Left renal cortex interstitium (tissue), 4 donors: ENCODE measurements at regions not wholly inside any gene's neighbourhood (a gene's known extent, or its start where the extent isn't known, plus 50 kb on each side); places are given as distances from the start of the nearest gene placed in this dataset.
A peak's percentile ranks its signal among the peaks of the same experiment; 100 is the strongest.
"Not testable (repeated sequence)": the region's sequence is repeated elsewhere in the genome, so short reads cannot be mapped to it uniquely, and the experiment has no call there.

Source experiments
- DNase-seq, 4 donors: peaks; one replicate each; pipeline ENCODE4 v3.0.0-alpha.2; 2013; ENCODE audit warnings: low read depth in 4 of 4, low spot score in 2 of 4, missing footprints in 1 of 4

GRCh38 chrX:101823236-101823635 is 108.6 kb downstream of the ZMAT1 start:
- no peak for DNase-seq

- DNase-seq: not testable (repeated sequence)
These were observed 114.1 kb downstream of the ZMAT1 start for GRCh38 chrX:101817739-101818138.

- no peak for DNase-seq
These were observed 118.6 kb downstream of the ZMAT1 start for GRCh38 chrX:101813200-101813599.

GRCh38 chrX:101803451-101803850 is 128.4 kb downstream of the ZMAT1 start:
- DNase-seq: no peak

DNA sequence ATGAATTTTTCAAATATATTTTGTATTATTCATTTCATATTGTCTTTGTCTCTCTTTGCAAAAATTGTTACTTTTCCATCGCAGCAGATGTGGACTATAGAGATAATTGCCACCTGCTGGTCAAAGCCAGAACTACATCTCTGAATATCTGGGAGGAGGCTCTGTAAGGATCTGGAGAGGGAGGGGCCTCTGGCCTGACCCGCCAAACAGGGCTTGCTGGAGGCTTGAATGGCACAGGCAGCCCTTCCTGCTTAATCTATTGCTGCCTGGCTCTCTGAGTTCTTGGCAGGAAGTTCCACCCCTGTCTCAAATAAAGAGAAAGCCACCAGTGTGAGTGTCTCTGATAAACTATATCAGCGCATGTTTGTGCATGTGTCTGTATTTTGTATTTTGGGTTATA is 132.4 kb downstream of the ZMAT1 start:
- peak; percentile 50 to 85 (median 58) for DNase-seq

DNA sequence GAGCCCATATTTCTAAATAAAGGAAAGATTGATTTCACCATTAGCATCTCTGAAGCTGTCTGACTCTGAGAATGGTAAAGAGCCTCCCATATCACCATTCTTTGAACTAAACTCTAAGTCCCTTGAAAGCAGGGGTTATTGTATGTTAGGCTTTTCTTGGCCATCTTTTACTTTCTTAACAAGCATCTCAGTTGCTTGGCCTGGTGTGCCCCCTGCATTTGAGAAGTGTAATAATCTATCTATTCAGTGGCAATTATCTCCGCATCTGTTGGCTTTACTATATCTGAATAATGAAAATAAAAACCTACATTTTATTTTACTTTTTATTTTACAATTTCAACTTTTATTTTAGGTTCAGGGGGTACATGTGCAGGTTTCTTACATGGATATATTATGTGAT is 128.3 kb upstream of the ARMCX2 start:
- DNase-seq: no peak

DNA sequence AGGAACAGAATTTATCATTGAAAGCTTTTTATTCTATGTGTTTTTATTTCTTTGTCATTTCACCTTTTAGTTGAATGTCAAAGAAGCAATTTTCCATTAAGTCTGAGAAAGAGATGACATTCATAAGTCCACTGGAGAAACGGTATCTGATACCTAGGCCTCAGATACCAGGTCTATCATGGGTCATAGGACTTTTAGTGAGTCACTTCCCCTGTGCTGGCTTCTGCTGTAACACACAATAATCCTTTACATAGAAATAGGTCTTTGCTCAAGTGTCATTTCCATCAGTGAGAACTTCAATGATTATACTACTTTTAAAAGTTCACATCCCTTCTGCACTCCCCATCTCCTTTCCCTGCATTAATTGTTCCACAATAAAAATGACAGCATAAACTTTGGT is 125.5 kb upstream of the ARMCX2 start:
- DNase-seq: no peak

DNA sequence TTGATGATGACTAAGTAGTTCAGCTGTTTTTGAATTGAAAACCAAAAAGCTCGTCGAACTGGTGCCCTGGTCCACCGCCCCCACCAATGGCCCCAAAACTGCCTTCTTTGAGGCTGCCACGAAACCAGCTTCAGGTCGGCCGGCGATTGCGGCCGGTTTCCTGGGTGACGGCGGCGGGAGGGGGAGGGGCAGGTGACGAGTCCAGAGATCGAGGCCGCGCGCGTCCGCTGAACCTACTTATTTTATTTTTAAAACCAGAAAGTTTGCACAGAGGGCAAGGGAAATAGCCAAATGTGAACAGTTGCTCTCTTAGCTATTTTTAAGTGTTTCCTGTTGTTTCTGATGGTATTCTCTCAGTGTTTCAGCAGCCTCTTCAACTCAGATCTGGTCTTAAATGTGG is 120.8 kb upstream of the ARMCX2 start:
- not testable (repeated sequence) for DNase-seq

DNA sequence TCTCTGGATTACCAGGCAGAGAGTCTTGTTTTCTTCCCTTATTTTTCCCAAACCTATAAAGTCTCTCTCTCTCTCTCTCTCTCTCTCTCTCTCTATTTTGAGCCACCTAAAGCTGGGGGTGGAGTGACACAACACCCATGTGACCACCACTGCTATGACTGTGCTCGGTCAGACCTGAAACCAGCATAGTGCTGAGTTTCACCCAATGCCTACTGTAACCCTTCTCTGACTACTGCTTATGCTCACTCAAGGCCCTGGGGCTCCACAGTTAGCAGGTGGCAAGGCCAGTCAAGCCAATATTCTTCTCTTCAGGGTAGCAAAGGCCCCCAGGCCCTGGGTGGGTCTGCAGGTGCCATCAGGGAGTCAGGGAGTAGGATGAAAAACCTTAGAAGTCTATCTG is 114.7 kb upstream of the ARMCX2 start:
- DNase-seq: no peak

- DNase-seq: no peak
These were observed 104.9 kb upstream of the ARMCX2 start for GRCh38 chrX:101764538-101764937.

GRCh38 chrX:101759000-101759399 is 99.3 kb upstream of the ARMCX2 start:
- DNase-seq: peak in 1 of 4 donors; percentile 17

- DNase-seq: no peak
These were observed 91.1 kb upstream of the ARMCX2 start for GRCh38 chrX:101750744-101751143.

DNA sequence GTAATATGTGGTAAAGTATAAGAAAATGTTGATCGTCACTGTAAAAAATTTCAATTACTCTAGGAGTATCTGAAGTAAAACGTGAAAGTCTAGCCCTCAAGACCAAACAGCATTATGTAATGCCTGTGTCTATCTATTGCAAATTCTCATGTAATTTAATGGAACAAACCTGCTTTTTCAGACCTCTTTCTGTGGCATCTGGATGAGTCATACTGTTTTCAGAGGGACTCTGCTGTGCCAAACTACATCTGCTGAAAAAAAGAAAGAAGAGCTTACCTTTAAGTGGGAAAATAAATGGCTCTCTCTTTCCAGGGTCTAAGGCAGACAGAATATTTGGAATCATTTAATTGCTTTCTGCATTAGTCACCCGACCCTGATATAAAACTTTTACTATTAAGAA is 89.8 kb upstream of the ARMCX2 start:
- no peak for DNase-seq

DNA sequence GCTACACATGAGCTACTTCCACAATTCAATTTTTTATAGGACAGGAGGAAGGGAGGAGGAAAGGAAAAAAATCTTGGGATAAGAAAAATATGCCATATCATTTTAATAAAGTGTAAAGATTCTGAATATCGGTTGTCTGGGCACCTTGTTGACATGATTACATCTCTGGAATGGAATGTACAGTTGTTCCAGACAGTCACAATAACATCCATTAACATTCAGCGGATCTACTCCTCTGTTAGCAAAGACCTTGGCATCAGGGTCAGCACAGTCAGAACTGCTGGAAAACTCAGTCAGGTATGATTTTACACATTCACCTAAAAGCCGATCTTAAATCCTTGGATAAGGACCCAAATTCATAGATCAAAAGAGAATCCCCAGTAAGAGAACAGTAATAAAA is 85.4 kb upstream of the ARMCX2 start:
- no peak for DNase-seq

DNA sequence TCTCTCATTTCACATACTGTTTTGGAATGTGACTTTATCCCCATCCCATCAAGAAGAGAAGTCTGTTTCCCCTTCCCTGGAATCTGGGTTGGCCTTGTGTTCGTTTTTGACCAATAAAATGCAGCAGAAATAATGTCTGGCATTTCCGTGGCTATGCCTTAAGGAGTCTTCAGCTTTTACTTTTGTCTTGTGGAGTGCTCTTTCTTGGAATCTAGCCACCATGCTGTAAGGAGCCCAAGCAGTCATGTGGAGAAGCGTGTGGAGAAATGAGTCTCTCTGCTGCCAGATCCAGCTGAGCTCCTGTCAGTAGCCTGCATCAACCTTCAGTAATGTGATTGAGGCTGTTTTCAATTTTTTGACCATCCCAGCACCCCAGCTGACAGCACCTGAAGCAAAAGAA is 84.4 kb upstream of the ARMCX2 start:
- DNase-seq: no peak

GRCh38 chrX:101740642-101741041 is 81.0 kb upstream of the ARMCX2 start:
- no peak for DNase-seq

- not testable (repeated sequence) for DNase-seq
These were observed 79.2 kb upstream of the ARMCX2 start for GRCh38 chrX:101738867-101739266.

GRCh38 chrX:101738411-101738810 is 78.8 kb upstream of the ARMCX2 start:
- not testable (repeated sequence) for DNase-seq

GRCh38 chrX:101736651-101737050 is 77.0 kb upstream of the ARMCX2 start:
- DNase-seq: no peak

DNA sequence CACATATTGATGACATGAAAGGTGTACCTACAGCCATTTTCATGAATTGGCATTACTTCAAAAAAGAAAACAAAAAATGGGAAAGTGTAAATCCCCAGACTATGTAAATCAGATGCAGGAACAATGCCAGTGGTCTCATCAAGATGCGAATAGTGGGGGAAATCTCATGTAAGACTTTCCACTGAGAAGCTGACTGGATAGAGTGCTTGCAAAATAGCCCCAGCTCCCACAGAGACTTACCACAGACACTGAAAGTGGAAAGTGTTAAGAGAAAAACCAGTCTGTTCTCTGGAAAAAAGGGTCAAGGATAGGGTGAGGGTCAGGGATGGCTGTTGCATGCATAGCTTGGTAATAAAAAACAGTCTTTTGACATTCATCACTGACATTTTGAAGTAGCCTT is 73.2 kb upstream of the ARMCX2 start:
- no peak for DNase-seq

GRCh38 chrX:101729986-101730385 is 70.3 kb upstream of the ARMCX2 start:
- DNase-seq: no peak
